Pancreas (tissue), 10 donors: ENCODE measurements at regions not wholly inside any gene's neighbourhood (a gene's known extent, or its start where the extent isn't known, plus 50 kb on each side); places are given as distances from the start of the nearest gene placed in this dataset.
A peak's percentile ranks its signal among the peaks of the same experiment; 100 is the strongest.

Experiments
- ATAC-seq, 4 donors: fragments of 200-7000 bp; cut with Tn5 transposase; one replicate each; pipeline versions ENCODE4 v1.8.0 to v1.9.1; 2020; ENCODE audit warnings: mild to moderate bottlenecking in 4 of 4, moderate library complexity in 4 of 4
- DNase-seq, 6 donors: peaks; one replicate each; pipeline ENCODE4 v3.0.0-alpha.2; 2020
- FAIRE-seq: peaks from 2 replicates; lab custom pipeline; 2012; peaks lifted over from hg19 to GRCh38; lab: Jason Lieb, UNC
- H3K27ac ChIP-seq, 4 donors: fragments of 200-600 bp; sonication (generic); 1 replicate in 3 of 4; 2 replicates in 1 of 4; pipeline versions ENCODE4 v1.5.0 to v1.8.0; 2020
- H3K27me3 ChIP-seq, 4 donors: fragments of 200-600 bp; one replicate each; pipeline ENCODE4 v1.8.0; 2021
- H3K36me3 ChIP-seq, 3 donors: fragments of 200-600 bp; sonication (generic) in 1 of 3; one replicate each; pipeline versions ENCODE4 v1.5.0 to v1.8.0; 2020 to 2021
- H3K4me1 ChIP-seq, 3 donors: fragments of 200-600 bp; one replicate each; pipeline ENCODE4 v1.8.0; 2021
- H3K4me3 ChIP-seq, 4 donors: fragments of 200-600 bp; sonication (generic) in 2 of 4; one replicate each; pipeline versions ENCODE4 v1.5.0 to v1.8.0; 2020 to 2021
- H3K9me3 ChIP-seq, 4 donors: fragments of 200-600 bp; one replicate each; pipeline ENCODE4 v1.8.0; 2021
- CTCF ChIP-seq, 4 donors: fragments of 200-600 bp; sonication (generic) in 3 of 4; IDR thresholded peaks; one replicate each; pipeline versions ENCODE4 v1.5.0 to v1.8.0; 2021; ENCODE audit warnings: antibody characterized with exemption in 4 of 4
- WGBS, 2 donors: extraction: QIAGEN DNeasy Blood & Tissue Kit; methylation state at CpG; one replicate each; pipeline ENCODE4 v1.1.7; 2013; 5-methylcytosine and 5-hydroxymethylcytosine counted together
- intact Hi-C, 3 donors: fragments of 100-400 bp; cut with DNase I; formaldehyde crosslinking; loops; one replicate each; pipeline versions ENCODE4 v1.11.1 to v1.14.2; 2022
- donor health status: healthy with polysubstance abuse.
- donor health status: DM: no; HTN: no; CAD: no; lungs with moderate emphysema.
- donor health status: DM: no; HTN: no; CAD: no.
- donor health status: control.
- donor health status: control.
- donor health status: Bipolar disorder and iron deficiency.
- donor health status: DM: yes; HTN: yes; CAD: no.
- donor health status: DM: no; HTN: no; CAD: no.
- donor health status: DM: no; HTN: no; CAD: no.
- donor health status: DM: yes; HTN: yes; CAD: no.

GRCh38 chr3:191721390-191721861 lies 260.5 kb downstream of the PYDC2 start:
- Histone ChIP-seq H3K9me3 (no peaks in the 10 kb centered on the region), H3K27me3 (no peaks in the 10 kb centered on the region), H3K36me3 (no peaks in the 10 kb centered on the region), H3K27ac (no peak overlapping the region), H3K4me3 (no peak overlapping the region), H3K4me1 (peaks cover 7 to 14% (median 8%) of the 10 kb centered on the region in 3 donors)
- ATAC-seq (peak in 3 of 4 donors; percentile 41 to 53 (median 43)), DNase-seq (no peak), FAIRE-seq (no peak)
- 36 to 43% methylated on average over 4 of the region's 4 CpGs for WGBS, 2 donors
- intact Hi-C loops = no loop called here
- no peak for TF ChIP-seq CTCF (IDR thresholded peaks at IDR 0.05)

GRCh38 chr3:191721990-191722389 lies 261.0 kb downstream of the PYDC2 start:
- TF ChIP-seq CTCF (IDR thresholded peaks at IDR 0.05) = no peak
- Histone ChIP-seq H3K36me3 (no peaks in the 10 kb centered on the region), H3K27me3 (no peaks in the 10 kb centered on the region), H3K4me1 (peaks cover 7 to 14% (median 8%) of the 10 kb centered on the region in 3 donors), H3K9me3 (no peaks in the 10 kb centered on the region), H3K27ac (no peak overlapping the region), H3K4me3 (no peak overlapping the region)
- DNase-seq = peak in 3 of 6 donors; percentile 18 to 35 (median 32)
- ATAC-seq = peak; percentile 90 to 98 (median 97)
- intact Hi-C loops = no loop called here
- WGBS, 2 donors = 6% methylated on average over 1 of the region's 1 CpG
- no peak for FAIRE-seq

GRCh38 chr3:191727338-191727737 lies 266.4 kb downstream of the PYDC2 start:
- no peaks in the 10 kb centered on the region for H3K9me3 ChIP-seq
- intact Hi-C loops = no loop called here
- H3K36me3 ChIP-seq = no peaks in the 10 kb centered on the region
- H3K27me3 ChIP-seq = no peaks in the 10 kb centered on the region
- no peak for DNase-seq
- FAIRE-seq = no peak
- TF ChIP-seq CTCF (IDR thresholded peaks at IDR 0.05) = no peak
- no peak overlapping the region for H3K27ac ChIP-seq
- peaks cover 0 to 3% (median 0%) of the 10 kb centered on the region in 3 donors for H3K4me1 ChIP-seq
- no peak for ATAC-seq
- 93 to 96% methylated on average over 1 of the region's 1 CpG for WGBS, 2 donors
- H3K4me3 ChIP-seq = no peak overlapping the region

- no peak for DNase-seq
- H3K9me3 ChIP-seq = no peaks in the 10 kb centered on the region
- H3K4me3 ChIP-seq = no peak overlapping the region
- H3K36me3 ChIP-seq = no peaks in the 10 kb centered on the region
- no peak for FAIRE-seq
- no peak for TF ChIP-seq CTCF (IDR thresholded peaks at IDR 0.05)
- H3K4me1 ChIP-seq = no peaks in the 10 kb centered on the region
- 92 to 95% methylated on average over 1 of the region's 1 CpG for WGBS, 2 donors
- intact Hi-C loops = no loop called here
- no peaks in the 10 kb centered on the region for H3K27me3 ChIP-seq
- H3K27ac ChIP-seq = no peak overlapping the region
- ATAC-seq = no peak
Measured at GRCh38 chr3:191728186-191728585, 267.2 kb downstream of the PYDC2 start.

GRCh38 chr3:191737742-191738141 lies 276.8 kb downstream of the PYDC2 start:
- Histone ChIP-seq H3K4me1 (peaks cover 0 to 7% (median 4%) of the 10 kb centered on the region in 3 donors), H3K9me3 (no peaks in the 10 kb centered on the region), H3K27ac (no peak overlapping the region), H3K4me3 (no peak overlapping the region), H3K27me3 (no peaks in the 10 kb centered on the region), H3K36me3 (no peaks in the 10 kb centered on the region)
- DNase-seq (no peak), FAIRE-seq (no peak), ATAC-seq (no peak)
- no peak for TF ChIP-seq CTCF (IDR thresholded peaks at IDR 0.05)
- intact Hi-C loops = no loop called here
- whole genome bisulfite sequencing, 2 donors = 39 to 50% methylated on average over 1 of the region's 1 CpG
